OCI-LY3 (cell line): ENCODE measurements at regions not wholly inside any gene's neighbourhood (a gene's known extent, or its start where the extent isn't known, plus 50 kb on each side); places are given as distances from the start of the nearest gene placed in this dataset.
"Not testable (repeated sequence)": the region's sequence is repeated elsewhere in the genome, so short reads cannot be mapped to it uniquely, and the experiment has no call there.

Experiments
- EZH2phosphoT487 ChIP-seq: fragments of 200-600 bp; shearing (Covaris generic); IDR thresholded peaks from 2 replicates; pipeline ENCODE4 v1.6.1; 2018; ENCODE audit warnings: antibody characterized with exemption, mixed run types, low read depth
- TF ChIP-seq, protein P1 (sequence below): fragments of 200-600, 300-600 bp; sonication (generic); IDR thresholded peaks from 2 replicates; pipeline ENCODE4 v1.5.1; 2014; ENCODE audit warnings: antibody characterized with exemption, low read length, low read depth

DNA sequence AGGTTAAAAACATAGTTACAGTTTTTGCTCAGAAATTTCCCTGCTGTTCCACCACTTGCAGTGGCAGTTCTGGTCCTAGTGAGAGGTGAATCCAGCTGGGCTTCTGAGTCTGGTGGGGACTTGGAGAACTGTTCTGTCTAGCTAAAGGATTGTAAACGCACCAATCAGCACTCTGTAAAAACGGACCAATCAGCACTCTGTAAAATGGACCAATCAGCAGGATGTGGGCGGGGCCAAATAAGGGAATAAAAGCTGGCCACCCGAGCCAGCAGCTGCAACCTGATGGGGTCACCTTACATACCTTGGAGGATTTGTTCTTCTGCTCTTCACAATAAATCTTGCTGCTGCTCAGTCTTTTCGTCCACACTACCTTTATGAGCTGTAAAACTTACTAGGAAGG is 67.2 kb upstream of the ANKRD17 start:
- TF ChIP-seq, protein P1, sequence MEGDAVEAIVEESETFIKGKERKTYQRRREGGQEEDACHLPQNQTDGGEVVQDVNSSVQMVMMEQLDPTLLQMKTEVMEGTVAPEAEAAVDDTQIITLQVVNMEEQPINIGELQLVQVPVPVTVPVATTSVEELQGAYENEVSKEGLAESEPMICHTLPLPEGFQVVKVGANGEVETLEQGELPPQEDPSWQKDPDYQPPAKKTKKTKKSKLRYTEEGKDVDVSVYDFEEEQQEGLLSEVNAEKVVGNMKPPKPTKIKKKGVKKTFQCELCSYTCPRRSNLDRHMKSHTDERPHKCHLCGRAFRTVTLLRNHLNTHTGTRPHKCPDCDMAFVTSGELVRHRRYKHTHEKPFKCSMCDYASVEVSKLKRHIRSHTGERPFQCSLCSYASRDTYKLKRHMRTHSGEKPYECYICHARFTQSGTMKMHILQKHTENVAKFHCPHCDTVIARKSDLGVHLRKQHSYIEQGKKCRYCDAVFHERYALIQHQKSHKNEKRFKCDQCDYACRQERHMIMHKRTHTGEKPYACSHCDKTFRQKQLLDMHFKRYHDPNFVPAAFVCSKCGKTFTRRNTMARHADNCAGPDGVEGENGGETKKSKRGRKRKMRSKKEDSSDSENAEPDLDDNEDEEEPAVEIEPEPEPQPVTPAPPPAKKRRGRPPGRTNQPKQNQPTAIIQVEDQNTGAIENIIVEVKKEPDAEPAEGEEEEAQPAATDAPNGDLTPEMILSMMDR: not testable (repeated sequence)
- not testable (repeated sequence) for TF ChIP-seq EZH2phosphoT487
